ENCODE measurements at regions not wholly inside any gene's neighbourhood (a gene's known extent, or its start where the extent isn't known, plus 50 kb on each side); places are given as distances from the start of the nearest gene placed in this dataset.

- Mint-ChIP-seq H3K27ac (ENCODE audit: unreplicated experiment) (no peak overlapping the region), H3K4me3 (ENCODE audit: unreplicated experiment) (no peak overlapping the region), H3K36me3 (ENCODE audit: insufficient read depth, unreplicated experiment) (no peaks in the 10 kb centered on the region), H3K9me3 (ENCODE audit: unreplicated experiment) (no peaks in the 10 kb centered on the region), H3K27me3 (ENCODE audit: insufficient read depth, unreplicated experiment) (peaks cover 16% of the 10 kb centered on the region), H3K4me1 (ENCODE audit: low read depth, unreplicated experiment) (no peaks in the 10 kb centered on the region)
- no peaks in the 10 kb centered on the region for H3K4me1 ChIP-seq
- POLR2A ChIA-PET = no interaction called here
- no TSS peak for BruUV-seq (replicated peaks)
- CTCF ChIA-PET = interaction anchor here (0.6 kb wide), 1 partner anchor 15 kb away, joined by 7 read pairs; no protein-coding TSS in a partner anchor
- no peak for TF ChIP-seq CTCF (IDR thresholded peaks at IDR 0.05; ENCODE audit: insufficient read depth in 1 of 2, low read depth in 1 of 2, low read length in 1 of 2, severe bottlenecking in 1 of 2, unreplicated experiment in 1 of 2)
- intact Hi-C loops (cut with micrococcal nuclease; ENCODE audit: unreplicated experiment) = no loop called here
- DNase-seq = no peak
- no peaks in the 10 kb centered on the region for H3K36me3 ChIP-seq (ENCODE audit: control insufficient read depth, insufficient read depth, low read length)
- H3K27me3 ChIP-seq (replicated peaks; ENCODE audit: control insufficient read depth, insufficient read depth, low read length) = no peaks in the 10 kb centered on the region
- H3K9me3 ChIP-seq = no peaks in the 10 kb centered on the region
- H3K4me3 ChIP-seq (ENCODE audit: low read depth, low read length) = no peak overlapping the region
These were observed 486.6 kb upstream of the HS6ST1 start for GRCh38 chr2:128805237-128805636.

- no peaks in the 10 kb centered on the region for H3K4me1 ChIP-seq
- no peaks in the 10 kb centered on the region; the same call in 1 of the 2 replicates for H3K9me3 ChIP-seq
- H3K27me3 ChIP-seq (replicated peaks; ENCODE audit: control insufficient read depth, insufficient read depth, low read length) = no peaks in the 10 kb centered on the region
- no peak for DNase-seq
- no peak for TF ChIP-seq CTCF (IDR thresholded peaks at IDR 0.05; ENCODE audit: insufficient read depth in 1 of 2, low read depth in 1 of 2, low read length in 1 of 2, severe bottlenecking in 1 of 2, unreplicated experiment in 1 of 2)
- H3K36me3 ChIP-seq (ENCODE audit: control insufficient read depth, insufficient read depth, low read length) = no peaks in the 10 kb centered on the region
- Mint-ChIP-seq H3K9me3 (ENCODE audit: unreplicated experiment) (no peaks in the 10 kb centered on the region), H3K4me1 (ENCODE audit: low read depth, unreplicated experiment) (no peaks in the 10 kb centered on the region), H3K4me3 (ENCODE audit: unreplicated experiment) (no peak overlapping the region), H3K27ac (ENCODE audit: unreplicated experiment) (no peak overlapping the region), H3K27me3 (ENCODE audit: insufficient read depth, unreplicated experiment) (peaks cover 14% of the 10 kb centered on the region), H3K36me3 (ENCODE audit: insufficient read depth, unreplicated experiment) (no peaks in the 10 kb centered on the region)
- no TSS peak for BruUV-seq (replicated peaks)
- H3K4me3 ChIP-seq (ENCODE audit: low read depth, low read length) = no peak overlapping the region
- POLR2A ChIA-PET = no interaction called here
- CTCF ChIA-PET = no interaction called here
- intact Hi-C loops (cut with micrococcal nuclease; ENCODE audit: unreplicated experiment) = no loop called here
These were observed 487.2 kb upstream of the HS6ST1 start for GRCh38 chr2:128805918-128806317.

- POLR2A ChIA-PET = no interaction called here
- H3K9me3 ChIP-seq = no peaks in the 10 kb centered on the region; the same call in 1 of the 2 replicates
- intact Hi-C loops (cut with micrococcal nuclease; ENCODE audit: unreplicated experiment) = no loop called here
- H3K4me3 Mint-ChIP-seq (ENCODE audit: unreplicated experiment) = no peak overlapping the region
- no peak for TF ChIP-seq CTCF (IDR thresholded peaks at IDR 0.05; ENCODE audit: insufficient read depth in 1 of 2, low read depth in 1 of 2, low read length in 1 of 2, severe bottlenecking in 1 of 2, unreplicated experiment in 1 of 2)
- no peaks in the 10 kb centered on the region for H3K36me3 ChIP-seq (ENCODE audit: control insufficient read depth, insufficient read depth, low read length)
- no peak overlapping the region for H3K27ac Mint-ChIP-seq (ENCODE audit: unreplicated experiment)
- no TSS peak for BruUV-seq (replicated peaks)
- CTCF ChIA-PET = no interaction called here
- no peaks in the 10 kb centered on the region for H3K36me3 Mint-ChIP-seq (ENCODE audit: insufficient read depth, unreplicated experiment)
- no peaks in the 10 kb centered on the region for H3K4me1 ChIP-seq
- H3K27me3 ChIP-seq (replicated peaks; ENCODE audit: control insufficient read depth, insufficient read depth, low read length) = no peaks in the 10 kb centered on the region
- DNase-seq = no peak
- no peaks in the 10 kb centered on the region for H3K9me3 Mint-ChIP-seq (ENCODE audit: unreplicated experiment)
- H3K4me3 ChIP-seq (ENCODE audit: low read depth, low read length) = no peak overlapping the region
- H3K4me1 Mint-ChIP-seq (ENCODE audit: low read depth, unreplicated experiment) = no peaks in the 10 kb centered on the region
- peaks cover 10% of the 10 kb centered on the region for H3K27me3 Mint-ChIP-seq (ENCODE audit: insufficient read depth, unreplicated experiment)
These were observed 488.6 kb upstream of the HS6ST1 start for GRCh38 chr2:128807317-128807716.

Measured in Caco-2 (cell line).